NOMO-1 treated with DMSO at 0.1 percent for 48 hours (cell line): ENCODE measurements at regions not wholly inside any gene's neighbourhood (a gene's known extent, or its start where the extent isn't known, plus 50 kb on each side); places are given as distances from the start of the nearest gene placed in this dataset.

Source experiments
- DNase-seq: peaks from one replicate; lab custom pipeline; 2025; ENCODE audit not compliant: unreplicated experiment; lab: John Stamatoyannopoulos, UW

GRCh38 chr13:80668452-80668851 lies 327.5 kb upstream of the SPRY2 start:
- DNase-seq, result no peak

DNA sequence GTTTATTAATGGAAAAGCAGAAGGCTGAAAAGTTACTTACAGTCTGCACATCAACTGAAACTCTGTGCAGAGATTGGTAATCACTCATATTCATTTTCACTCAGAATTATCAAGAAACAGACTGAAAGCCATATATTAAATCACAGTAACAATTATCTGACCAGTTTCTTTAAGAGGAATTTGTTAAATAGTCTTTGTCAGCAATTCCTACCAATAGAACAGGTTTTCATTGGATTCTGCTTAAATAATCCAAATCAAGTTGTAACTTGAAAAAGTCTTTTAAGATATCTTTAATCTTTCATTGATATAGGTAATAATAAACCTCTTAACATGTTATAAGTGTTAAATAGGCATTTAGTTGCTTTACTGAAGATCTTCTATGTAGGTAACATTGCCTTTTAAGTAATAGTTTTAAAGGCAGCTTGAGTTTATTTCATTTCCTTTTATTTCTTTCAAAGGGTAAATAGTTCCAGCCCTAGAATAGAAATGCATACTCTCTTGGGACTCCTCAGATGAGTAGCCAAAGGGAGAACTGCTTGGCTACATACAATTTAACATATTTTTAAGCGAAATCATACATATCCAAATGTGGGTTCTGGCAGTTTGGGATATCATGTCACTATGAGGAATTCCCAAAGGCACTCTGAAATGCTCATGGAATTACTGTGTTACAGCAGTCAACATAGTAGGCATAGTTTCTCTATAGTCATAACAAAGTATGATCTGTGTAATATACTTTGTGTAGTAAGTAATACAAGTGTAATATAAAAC lies 326.0 kb upstream of the SPRY2 start:
- no peak for DNase-seq

DNA sequence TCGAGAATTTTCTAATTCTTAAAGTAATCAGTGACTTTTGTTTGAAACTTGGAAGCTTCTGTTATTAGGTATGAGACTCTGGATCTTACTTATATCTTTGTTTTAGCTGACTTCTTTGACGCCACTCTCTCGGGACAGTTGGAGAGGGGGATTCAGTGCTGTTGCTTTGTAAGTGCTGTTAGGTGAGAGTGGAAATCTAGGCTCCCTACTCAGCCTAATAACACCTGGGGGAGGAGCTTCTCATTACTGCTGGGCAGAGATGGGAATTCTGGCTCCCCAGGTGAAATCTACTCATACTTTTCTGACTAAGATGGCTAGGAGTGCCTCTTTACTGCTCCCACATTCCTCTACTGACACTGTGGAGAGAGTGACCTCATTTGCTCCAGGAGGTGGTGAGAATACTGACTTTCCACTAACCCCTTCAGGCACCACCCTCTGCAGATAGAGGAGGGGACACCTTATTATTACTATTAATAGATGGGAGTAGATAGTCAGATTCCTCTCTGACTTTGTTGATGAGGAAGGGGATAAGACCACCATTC lies 324.9 kb upstream of the SPRY2 start:
- DNase-seq, result no peak

DNA sequence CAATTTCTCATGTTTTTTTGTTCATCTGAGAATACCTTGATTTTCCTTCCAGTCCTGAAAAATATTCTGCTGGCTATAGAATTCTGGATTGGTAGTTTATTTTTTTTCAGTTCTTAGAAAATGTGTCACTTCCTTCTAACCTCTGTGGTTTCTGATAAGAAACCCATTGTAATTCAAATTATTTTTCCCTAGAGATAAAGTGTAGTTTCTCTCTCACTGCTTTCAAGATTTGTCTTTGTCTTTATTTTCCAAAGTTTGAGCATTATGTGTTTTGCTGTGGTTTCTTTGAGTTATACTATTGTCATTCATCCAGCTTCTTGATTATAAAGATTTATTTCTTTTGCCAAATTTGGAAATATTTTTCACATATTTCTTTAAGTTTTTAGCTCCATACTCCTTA lies 324.0 kb upstream of the SPRY2 start:
- no peak for DNase-seq

DNA sequence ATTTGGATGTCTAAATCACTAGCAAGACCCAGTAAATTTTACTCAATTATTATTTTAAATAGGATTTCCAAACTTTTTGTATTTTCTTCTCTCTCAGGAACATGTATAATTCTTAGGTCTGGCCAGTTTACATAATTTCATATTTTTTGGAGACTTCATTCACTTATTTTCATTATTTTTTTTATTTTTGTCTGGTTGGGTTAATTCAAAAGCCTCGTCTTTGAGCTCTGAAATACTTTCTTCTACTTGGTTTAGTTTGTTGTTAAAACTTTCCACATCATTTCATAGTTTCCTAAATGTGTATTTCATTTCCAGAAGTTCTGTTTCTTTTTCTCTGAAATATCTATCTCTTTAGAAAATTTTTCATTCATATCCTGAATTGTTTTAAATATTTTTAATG lies 322.9 kb upstream of the SPRY2 start:
- DNase-seq, result no peak

DNA sequence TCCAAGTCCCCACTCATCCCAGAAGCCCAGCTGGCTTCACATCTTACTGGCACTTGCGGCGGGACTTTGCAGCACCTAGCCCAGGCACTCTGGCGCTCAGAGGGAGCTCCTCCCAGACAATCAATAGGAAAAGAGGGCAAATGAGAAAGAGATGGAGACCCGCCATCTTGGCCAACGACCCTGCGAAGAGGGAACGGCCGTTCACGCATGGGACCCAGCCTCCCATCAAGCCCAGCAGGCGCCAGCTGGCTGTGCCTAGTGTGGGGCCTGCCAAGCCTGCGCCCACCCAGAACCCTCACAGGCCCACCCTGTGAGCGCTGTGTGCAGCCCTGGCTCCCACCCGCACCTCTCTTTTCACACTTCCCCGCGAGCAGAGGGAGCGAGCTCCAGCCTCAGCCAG lies 317.8 kb upstream of the SPRY2 start:
- no peak for DNase-seq

GRCh38 chr13:80656512-80656904 lies 315.6 kb upstream of the SPRY2 start:
- no peak for DNase-seq

GRCh38 chr13:80655778-80656511 lies 315.0 kb upstream of the SPRY2 start:
- DNase-seq, result no peak

DNA sequence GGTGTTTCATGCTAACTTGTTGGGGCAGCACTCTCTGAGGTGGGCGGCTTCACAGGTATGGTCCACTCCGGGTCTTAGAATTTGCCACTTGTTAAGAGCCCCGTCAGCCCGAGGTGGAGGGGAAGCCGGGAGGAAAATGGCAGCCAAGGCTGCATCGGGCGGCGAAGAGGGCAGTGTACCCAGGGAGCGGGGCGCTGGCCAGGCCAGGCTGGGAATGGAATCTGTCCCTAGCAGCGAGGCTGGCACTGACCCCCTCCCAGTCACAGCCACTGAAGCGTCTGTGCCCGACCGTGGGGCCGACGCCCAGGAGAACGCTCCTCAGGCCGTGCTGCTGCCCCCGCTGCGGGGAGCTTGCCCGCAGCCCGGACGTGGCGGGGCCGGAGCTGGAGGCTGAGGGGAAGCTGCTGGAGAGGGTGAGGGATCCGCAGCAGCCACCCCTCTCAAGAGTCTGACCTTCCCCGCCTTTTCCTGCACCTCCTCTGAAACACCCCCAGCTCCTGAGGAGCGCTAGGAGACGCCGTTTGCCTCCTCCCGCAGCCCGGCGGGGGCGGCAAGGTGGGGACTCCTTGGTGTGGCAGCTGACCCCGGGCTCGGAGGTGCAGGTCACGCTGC lies 313.8 kb upstream of the SPRY2 start:
- no peak for DNase-seq

DNA sequence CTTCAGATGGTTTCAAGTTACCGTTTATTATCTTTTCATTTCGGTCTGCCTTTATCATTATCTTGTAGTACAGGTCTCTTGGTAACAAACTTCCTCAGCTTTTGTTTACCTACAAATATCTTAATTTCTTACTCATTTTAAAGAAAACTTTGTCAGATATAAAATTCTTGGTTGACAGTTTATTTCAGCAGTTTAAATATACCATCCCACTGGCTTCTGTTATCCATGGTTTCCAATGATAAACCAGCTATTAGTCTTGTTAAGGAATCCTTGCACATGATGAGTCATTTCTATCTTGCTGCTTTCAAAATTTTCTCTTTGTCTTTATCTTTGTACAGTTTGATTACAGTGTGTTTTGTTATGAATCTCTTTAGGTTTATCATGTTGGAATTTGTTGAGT lies 308.3 kb upstream of the SPRY2 start:
- DNase-seq, result no peak

DNA sequence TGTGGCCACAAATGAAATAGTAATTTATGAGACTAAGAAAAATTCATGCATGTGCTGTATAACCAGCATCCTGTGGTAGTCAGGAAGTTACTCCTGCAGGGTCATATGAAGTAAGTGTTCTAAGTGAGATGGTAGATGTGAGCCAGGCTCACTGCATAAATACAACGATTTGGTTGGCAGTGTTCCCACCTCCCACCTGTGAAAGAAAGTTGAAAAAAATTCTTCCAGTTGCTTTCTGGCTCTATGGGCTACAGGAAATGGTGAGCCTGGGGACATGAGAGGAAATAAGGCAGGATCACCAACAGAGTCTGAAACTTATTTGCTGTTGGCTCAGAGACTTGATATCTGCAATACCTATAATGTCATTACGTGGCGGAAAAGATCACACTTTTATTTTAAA lies 301.7 kb upstream of the SPRY2 start:
- DNase-seq, result no peak

DNA sequence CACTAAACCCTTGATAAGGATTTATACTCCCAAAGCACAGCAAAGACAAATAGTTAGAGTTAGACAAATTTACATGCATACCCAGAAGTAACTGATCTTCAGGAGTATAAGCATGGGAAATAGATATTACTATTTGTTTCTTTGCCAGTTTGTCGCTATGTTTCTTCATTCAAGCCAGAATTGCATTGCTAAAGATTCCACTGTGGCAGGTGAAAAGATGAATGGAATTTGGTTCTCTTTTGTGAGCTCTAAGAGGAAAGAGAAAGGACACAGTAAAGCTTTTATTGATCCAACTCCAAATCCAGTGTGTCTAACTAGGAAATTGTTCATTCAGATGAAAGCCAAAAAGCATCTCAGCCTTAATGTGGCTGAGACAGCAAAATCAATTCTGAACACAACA lies 292.3 kb upstream of the SPRY2 start:
- no peak for DNase-seq

DNA sequence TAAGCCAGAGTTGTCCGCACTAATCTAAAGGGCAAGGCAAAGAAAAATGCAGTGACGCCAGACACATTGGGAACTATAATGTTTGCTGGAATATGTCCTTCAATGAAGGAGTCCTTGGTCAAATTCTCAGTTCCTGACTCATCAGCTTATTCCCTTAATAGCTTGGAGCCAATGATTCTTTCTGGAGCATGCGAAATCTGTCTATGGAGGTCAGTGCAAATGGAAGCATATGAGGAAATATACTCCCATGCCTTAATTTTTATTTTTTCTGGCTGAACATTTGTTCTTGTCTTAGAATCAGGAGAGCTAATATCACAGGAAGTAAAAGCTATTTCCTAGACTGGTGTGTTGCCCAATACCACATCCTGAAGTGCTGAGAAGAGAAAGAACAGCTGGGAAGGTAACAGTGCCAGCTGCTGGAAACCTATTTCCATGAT lies 289.8 kb upstream of the SPRY2 start:
- DNase-seq, result no peak

DNA sequence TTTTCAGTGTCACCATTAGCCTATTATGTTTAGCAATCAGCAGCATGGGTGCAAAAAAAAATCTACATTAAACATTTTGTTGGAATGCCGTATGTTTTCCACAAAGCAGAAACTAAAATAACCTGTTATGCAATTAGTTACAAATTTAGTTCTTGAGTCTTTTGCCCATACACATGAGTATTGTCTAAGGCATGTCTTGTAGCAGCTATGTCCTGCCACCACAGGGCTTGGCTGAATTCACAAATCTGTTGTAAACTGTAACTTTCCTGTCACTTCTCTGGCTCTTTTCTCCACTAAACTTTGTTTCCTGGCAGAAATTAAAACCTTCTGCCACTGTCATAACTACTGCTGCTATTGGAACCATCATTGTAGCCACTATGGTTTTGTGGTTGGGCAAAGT lies 277.9 kb upstream of the SPRY2 start:
- DNase-seq, result no peak

DNA sequence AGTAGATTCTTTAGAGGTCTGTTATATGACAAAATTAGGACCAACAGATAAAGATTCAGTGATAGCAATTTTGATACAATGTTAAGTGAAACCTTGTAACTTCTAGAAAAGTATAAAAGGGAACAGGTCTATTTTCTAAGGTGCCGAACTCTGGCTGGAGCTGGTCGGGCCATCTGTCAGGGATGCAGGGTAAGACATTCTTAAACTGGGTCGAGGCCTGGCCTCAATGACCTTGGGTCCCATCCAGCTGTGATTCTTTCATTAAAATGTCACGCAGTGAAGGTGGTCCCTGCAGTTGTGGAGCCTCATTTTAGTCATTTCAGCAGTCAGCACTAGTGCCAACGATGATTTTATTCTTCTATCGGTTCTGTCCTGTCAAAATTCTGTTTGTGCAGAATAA lies 271.9 kb upstream of the SPRY2 start:
- DNase-seq, result no peak

- DNase-seq, result no peak
Observed at GRCh38 chr13:80611310-80611709, 270.4 kb upstream of the SPRY2 start.

- no peak for DNase-seq
Observed at GRCh38 chr13:80605716-80606115, 264.8 kb upstream of the SPRY2 start.

DNA sequence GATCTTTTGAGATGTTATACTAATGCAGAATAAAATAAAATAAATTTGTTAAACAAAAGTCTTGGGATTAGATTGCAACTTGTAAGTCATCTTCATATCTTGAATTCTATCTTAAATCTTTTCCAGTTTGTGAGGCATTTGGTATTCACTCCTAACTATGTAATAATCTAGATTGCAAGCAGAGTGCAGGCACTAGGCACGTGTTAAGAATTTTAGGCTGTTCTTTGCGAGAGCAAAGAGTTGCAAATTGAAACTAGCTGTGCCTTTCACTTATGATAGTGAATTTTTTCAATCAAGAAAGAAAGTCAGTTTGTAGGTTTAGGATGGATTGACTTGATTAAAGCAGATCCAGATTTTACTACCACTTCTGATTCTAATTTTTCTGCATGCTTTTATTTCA lies 264.1 kb upstream of the SPRY2 start:
- no peak for DNase-seq

DNA sequence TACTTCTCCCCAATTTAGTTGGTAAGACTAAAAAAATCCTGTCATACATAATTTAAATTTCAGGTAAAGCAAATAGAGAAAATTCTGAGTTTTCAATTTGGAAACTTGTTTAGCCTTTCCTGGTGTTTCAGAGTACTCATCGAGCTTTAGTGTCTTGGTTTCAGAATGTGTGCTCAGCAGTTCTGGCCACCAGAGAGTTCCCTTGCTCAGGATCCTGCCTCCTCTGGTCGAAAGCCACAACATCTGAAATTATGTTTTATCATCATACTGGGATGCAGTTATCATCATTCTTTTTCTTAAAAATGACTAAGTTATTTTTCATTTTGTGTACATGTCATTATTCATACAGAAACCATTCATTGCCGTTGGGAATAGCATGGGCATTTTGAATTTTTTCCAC lies 263.2 kb upstream of the SPRY2 start:
- DNase-seq, result no peak

DNA sequence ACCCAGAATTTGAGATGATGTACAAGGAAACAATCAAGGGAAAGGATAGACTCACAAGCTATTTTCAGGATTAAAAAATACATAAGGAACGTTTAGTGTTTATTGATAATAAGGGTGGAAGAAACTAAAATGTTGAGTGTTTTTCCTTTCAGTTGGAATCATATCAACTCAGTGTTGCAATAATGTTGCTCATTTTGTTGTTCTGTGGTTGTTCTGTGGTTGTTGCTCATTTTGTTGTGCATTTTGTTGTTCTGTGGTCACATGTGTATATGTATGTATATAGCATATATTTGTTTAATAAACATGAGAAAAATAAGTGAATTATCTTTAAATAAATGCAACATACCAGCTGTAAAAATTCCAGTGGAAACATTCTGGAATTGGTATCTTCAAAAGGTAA lies 262.4 kb upstream of the SPRY2 start:
- DNase-seq, result no peak

- DNase-seq, result no peak
Observed at GRCh38 chr13:80599765-80600164, 258.8 kb upstream of the SPRY2 start.

DNA sequence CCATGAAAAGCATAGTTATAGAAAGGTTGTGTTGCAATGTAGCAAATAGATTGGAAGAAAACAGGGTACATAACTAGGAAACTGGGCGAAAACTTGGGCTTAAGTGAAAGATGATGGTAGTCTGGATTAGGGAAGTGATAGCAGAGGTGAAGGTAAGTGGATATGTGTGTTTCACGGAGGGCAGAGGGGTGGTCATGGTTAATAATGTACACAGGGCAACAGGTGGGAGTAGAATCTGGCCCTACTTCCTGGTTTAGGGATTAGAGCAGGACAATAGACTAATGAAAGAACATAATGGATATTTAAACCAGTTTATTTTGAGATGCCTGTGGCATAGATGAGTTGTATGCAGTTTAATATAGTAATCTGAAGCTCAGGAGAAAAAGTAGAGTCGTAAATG lies 257.3 kb upstream of the SPRY2 start:
- no peak for DNase-seq
